ENCODE measurements at regions not wholly inside any gene's neighbourhood (a gene's known extent, or its start where the extent isn't known, plus 50 kb on each side); places are given as distances from the start of the nearest gene placed in this dataset.

GRCh38 chr2:136191041-136191440 lies 73.1 kb upstream of the CXCR4 start:
- no peaks in the 10 kb centered on the region for H3K27me3 ChIP-seq (ENCODE audit: control insufficient read depth, insufficient read depth)
- no peak overlapping the region for H3K27ac ChIP-seq (ENCODE audit: low read length)
- no peak overlapping the region for H3K4me3 ChIP-seq (ENCODE audit: low read length)
- H3K4me1 ChIP-seq (ENCODE audit: control insufficient read depth, insufficient read depth, low read length), result no peaks in the 10 kb centered on the region
- DNase-seq (no peak), ATAC-seq (no peak)
- intact Hi-C loops (cut with DNase I), result no loop called here
- 93% methylated on average over 4 of the region's 4 CpGs for WGBS
- H3K9me3 ChIP-seq (ENCODE audit: control insufficient read depth, low read length), result no peaks in the 10 kb centered on the region

DNA sequence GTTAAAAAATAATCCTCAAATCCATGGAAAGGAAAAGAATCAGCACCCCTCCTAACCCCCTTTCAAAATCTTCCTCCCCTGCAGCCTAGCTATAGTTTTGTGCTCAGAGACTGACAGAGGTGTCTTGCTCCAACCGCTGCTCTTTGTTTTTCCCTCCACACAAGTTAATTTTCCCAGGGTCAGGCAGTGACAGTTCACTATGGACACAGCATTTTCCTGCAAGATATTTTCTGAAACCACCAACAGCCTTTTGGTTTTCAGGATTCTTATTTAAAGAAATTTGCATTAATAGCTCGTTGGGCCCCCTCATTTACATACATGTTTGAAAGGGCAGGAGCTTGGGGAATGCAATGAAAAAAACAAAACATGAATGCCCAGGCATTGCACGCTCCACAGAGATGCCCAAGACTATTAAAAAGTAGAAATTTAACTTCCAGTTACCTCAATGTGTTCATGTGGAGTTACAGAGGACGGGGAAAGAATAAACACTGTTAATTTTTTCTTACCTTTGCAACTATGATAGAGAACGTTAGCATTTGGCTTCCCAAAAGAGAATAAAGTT lies 71.4 kb upstream of the CXCR4 start:
- no peaks in the 10 kb centered on the region for H3K9me3 ChIP-seq (ENCODE audit: control insufficient read depth, low read length)
- ATAC-seq (no peak), DNase-seq (no peak)
- H3K4me1 ChIP-seq (ENCODE audit: control insufficient read depth, insufficient read depth, low read length), result no peaks in the 10 kb centered on the region
- no peak overlapping the region for H3K27ac ChIP-seq (ENCODE audit: low read length)
- H3K27me3 ChIP-seq (ENCODE audit: control insufficient read depth, insufficient read depth), result no peaks in the 10 kb centered on the region
- H3K4me3 ChIP-seq (ENCODE audit: low read length), result no peak overlapping the region
- WGBS, result 77% methylated on average over 5 of the region's 5 CpGs
- intact Hi-C loops (cut with DNase I), result no loop called here

GRCh38 chr2:136188086-136188485 lies 70.1 kb upstream of the CXCR4 start:
- 93% methylated on average over 3 of the region's 3 CpGs for WGBS
- no peaks in the 10 kb centered on the region for H3K4me1 ChIP-seq (ENCODE audit: control insufficient read depth, insufficient read depth, low read length)
- H3K27ac ChIP-seq (ENCODE audit: low read length), result no peak overlapping the region
- H3K27me3 ChIP-seq (ENCODE audit: control insufficient read depth, insufficient read depth), result no peaks in the 10 kb centered on the region
- DNase-seq, result no peak
- no peaks in the 10 kb centered on the region for H3K9me3 ChIP-seq (ENCODE audit: control insufficient read depth, low read length)
- H3K4me3 ChIP-seq (ENCODE audit: low read length), result no peak overlapping the region
- intact Hi-C loops (cut with DNase I), result no loop called here
- no peak for ATAC-seq

DNA sequence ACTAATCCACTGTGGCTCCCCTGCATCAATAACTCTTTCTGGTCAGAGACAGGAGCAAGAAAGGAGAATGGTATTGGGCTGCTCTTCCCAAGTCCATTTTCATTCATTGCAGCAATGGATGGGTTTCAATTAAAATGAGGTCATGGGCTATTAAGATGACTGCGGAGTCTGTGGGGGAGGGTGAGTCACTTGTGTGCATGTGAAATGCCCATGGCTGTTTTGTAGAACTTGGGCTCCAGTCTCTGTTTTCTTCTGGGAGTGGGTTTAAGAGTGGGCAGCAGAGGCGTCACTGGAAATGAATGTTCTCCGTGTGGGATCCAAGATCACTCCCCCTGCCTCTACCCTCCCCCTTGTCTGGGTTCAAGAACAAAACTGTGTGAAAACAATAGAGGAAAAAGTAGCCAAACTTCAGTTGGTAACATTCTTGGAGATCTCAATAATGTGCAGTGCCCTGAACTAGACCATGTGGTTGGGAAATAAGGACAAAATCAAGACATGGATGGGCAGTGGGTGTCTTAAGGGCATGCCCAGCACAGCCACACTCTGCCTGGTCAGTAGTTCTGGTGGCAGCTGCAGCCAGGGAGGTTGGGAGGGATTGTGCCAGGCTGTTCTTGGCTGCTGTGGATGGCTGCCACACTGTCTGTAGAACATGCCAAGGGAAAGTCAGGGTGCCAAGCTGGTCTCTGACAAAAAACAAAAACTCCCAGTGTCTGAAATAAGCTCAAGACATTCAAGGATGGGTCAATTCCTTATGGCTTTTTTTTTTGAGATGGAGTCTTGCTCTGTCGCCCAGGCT lies 68.2 kb upstream of the CXCR4 start:
- no peak for DNase-seq
- Histone ChIP-seq H3K27me3 (ENCODE audit: control insufficient read depth, insufficient read depth) (no peaks in the 10 kb centered on the region), H3K4me1 (ENCODE audit: control insufficient read depth, insufficient read depth, low read length) (no peaks in the 10 kb centered on the region), H3K27ac (ENCODE audit: low read length) (no peak overlapping the region), H3K4me3 (ENCODE audit: low read length) (no peak overlapping the region), H3K9me3 (ENCODE audit: control insufficient read depth, low read length) (no peaks in the 10 kb centered on the region)
- 84% methylated on average over 4 of the region's 4 CpGs for WGBS
- intact Hi-C loops (cut with DNase I), result no loop called here
- no peak for ATAC-seq

GRCh38 chr2:136183097-136183496 lies 65.1 kb upstream of the CXCR4 start:
- ATAC-seq, result no peak
- intact Hi-C loops (cut with DNase I), result no loop called here
- no peaks in the 10 kb centered on the region for H3K27me3 ChIP-seq (ENCODE audit: control insufficient read depth, insufficient read depth)
- 44% methylated on average over 3 of the region's 3 CpGs for WGBS
- H3K27ac ChIP-seq (ENCODE audit: low read length), result no peak overlapping the region
- no peaks in the 10 kb centered on the region for H3K9me3 ChIP-seq (ENCODE audit: control insufficient read depth, low read length)
- no peak for DNase-seq
- H3K4me1 ChIP-seq (ENCODE audit: control insufficient read depth, insufficient read depth, low read length), result no peaks in the 10 kb centered on the region
- no peak overlapping the region for H3K4me3 ChIP-seq (ENCODE audit: low read length)

DNA sequence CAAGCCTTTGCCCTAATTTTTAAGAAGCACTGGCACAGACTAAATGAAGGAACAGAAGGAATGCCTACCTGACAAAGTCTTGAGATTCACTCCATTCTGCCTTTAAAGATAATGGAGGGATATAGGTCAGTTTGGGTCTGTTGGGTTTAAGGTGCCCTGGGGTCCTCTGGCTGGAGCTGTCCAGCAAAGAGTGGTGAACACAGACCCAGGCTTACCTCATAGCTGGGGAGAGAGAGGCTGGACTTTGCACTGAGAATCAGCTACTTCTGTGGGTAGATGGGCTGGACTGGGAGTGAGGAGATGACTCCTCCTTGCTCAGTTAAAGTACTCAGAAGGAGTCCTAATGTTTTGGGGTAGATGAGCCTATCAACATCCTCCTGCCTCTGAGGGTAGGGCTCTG lies 64.4 kb upstream of the CXCR4 start:
- Histone ChIP-seq H3K27me3 (ENCODE audit: control insufficient read depth, insufficient read depth) (no peaks in the 10 kb centered on the region), H3K4me3 (ENCODE audit: low read length) (no peak overlapping the region), H3K9me3 (ENCODE audit: control insufficient read depth, low read length) (no peaks in the 10 kb centered on the region), H3K4me1 (ENCODE audit: control insufficient read depth, insufficient read depth, low read length) (no peaks in the 10 kb centered on the region), H3K27ac (ENCODE audit: low read length) (no peak overlapping the region)
- intact Hi-C loops (cut with DNase I), result no loop called here
- DNase-seq (no peak), ATAC-seq (no peak)

GRCh38 chr2:136179602-136179975 lies 61.6 kb upstream of the CXCR4 start:
- intact Hi-C loops (cut with DNase I), result no loop called here
- H3K4me1 ChIP-seq (ENCODE audit: control insufficient read depth, insufficient read depth, low read length), result no peaks in the 10 kb centered on the region
- no peak overlapping the region for H3K4me3 ChIP-seq (ENCODE audit: low read length)
- no peaks in the 10 kb centered on the region for H3K27me3 ChIP-seq (ENCODE audit: control insufficient read depth, insufficient read depth)
- no peaks in the 10 kb centered on the region for H3K9me3 ChIP-seq (ENCODE audit: control insufficient read depth, low read length)
- ATAC-seq, result no peak
- no peak overlapping the region for H3K27ac ChIP-seq (ENCODE audit: low read length)
- DNase-seq, result no peak

- intact Hi-C loops (cut with DNase I), result no loop called here
- no peaks in the 10 kb centered on the region for H3K4me1 ChIP-seq (ENCODE audit: control insufficient read depth, insufficient read depth, low read length)
- no peak overlapping the region for H3K4me3 ChIP-seq (ENCODE audit: low read length)
- DNase-seq (no peak), ATAC-seq (no peak)
- H3K27ac ChIP-seq (ENCODE audit: low read length), result no peak overlapping the region
- WGBS, result 55% methylated on average over 3 of the region's 3 CpGs
- H3K9me3 ChIP-seq (ENCODE audit: control insufficient read depth, low read length), result no peaks in the 10 kb centered on the region
- no peaks in the 10 kb centered on the region for H3K27me3 ChIP-seq (ENCODE audit: control insufficient read depth, insufficient read depth)
Measured at GRCh38 chr2:136178941-136179601, 61.1 kb upstream of the CXCR4 start.

DNA sequence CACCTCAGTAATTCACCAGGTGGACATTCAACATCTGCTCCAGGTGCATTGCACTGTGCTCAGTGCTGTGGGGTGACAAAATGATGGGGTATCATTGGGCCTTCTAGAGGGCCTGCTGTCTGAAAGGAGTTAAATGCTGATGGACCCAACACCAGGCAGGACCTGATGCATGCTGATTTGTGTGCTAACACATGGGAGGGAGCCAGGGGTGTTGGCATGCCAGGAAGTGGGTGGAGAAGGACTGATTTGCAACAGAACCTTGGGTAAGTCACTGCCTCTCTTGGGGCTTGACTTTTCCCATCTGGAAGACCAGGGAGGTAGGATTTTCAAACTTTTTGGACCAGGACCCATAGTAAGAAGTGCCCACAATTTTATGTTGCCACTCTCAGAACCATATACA lies 57.9 kb upstream of the CXCR4 start:
- intact Hi-C loops (cut with DNase I), result no loop called here
- ATAC-seq (no peak), DNase-seq (peak; percentile 38 to 53 (median 48))

GRCh38 chr2:136175466-136175865 lies 57.5 kb upstream of the CXCR4 start:
- 89% methylated on average over 5 of the region's 5 CpGs for WGBS
- ATAC-seq, result no peak
- no peaks in the 10 kb centered on the region for H3K9me3 ChIP-seq (ENCODE audit: control insufficient read depth, low read length)

More for the DNA sequence above, 57.9 kb upstream of the CXCR4 start:
- Histone ChIP-seq H3K4me3 (ENCODE audit: low read length) (no peak overlapping the region), H3K9me3 (ENCODE audit: control insufficient read depth, low read length) (no peaks in the 10 kb centered on the region), H3K27me3 (ENCODE audit: control insufficient read depth, insufficient read depth) (no peaks in the 10 kb centered on the region), H3K27ac (ENCODE audit: low read length) (no peak overlapping the region), H3K4me1 (ENCODE audit: control insufficient read depth, insufficient read depth, low read length) (no peaks in the 10 kb centered on the region)

DNA sequence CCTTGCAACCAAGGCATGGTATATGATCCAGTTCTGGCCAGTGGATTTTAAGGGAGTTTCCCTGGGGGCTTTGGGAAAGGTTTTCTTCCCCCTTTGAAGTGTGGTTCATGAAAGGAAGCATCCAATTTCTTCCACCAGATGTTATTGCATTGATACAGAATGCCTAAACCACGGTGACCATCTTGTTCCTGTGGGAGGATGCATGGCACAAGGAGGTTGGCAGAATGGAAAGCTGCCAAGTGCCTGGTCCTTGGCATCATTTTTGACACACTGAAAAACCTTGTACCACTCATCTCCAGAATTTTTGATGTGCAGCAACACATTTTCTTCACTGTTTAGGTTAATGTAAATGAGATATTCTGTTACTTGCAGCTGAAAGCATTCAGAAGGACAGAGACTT lies 55.2 kb upstream of the CXCR4 start:
- ATAC-seq (no peak), DNase-seq (no peak)
- H3K27ac ChIP-seq (ENCODE audit: low read length), result no peak overlapping the region
- H3K4me3 ChIP-seq (ENCODE audit: low read length), result no peak overlapping the region
- H3K9me3 ChIP-seq (ENCODE audit: control insufficient read depth, low read length), result no peaks in the 10 kb centered on the region
- intact Hi-C loops (cut with DNase I), result no loop called here
- 57% methylated on average over 1 of the region's 1 CpG for WGBS
- H3K4me1 ChIP-seq (ENCODE audit: control insufficient read depth, insufficient read depth, low read length), result no peaks in the 10 kb centered on the region
- H3K27me3 ChIP-seq (ENCODE audit: control insufficient read depth, insufficient read depth), result no peaks in the 10 kb centered on the region

More at GRCh38 chr2:136175466-136175865, 57.5 kb upstream of the CXCR4 start:
- Histone ChIP-seq H3K4me1 (ENCODE audit: control insufficient read depth, insufficient read depth, low read length) (no peaks in the 10 kb centered on the region), H3K27me3 (ENCODE audit: control insufficient read depth, insufficient read depth) (no peaks in the 10 kb centered on the region), H3K4me3 (ENCODE audit: low read length) (no peak overlapping the region), H3K27ac (ENCODE audit: low read length) (no peak overlapping the region)
- intact Hi-C loops (cut with DNase I), result no loop called here
- DNase-seq, result no peak

All from right cardiac atrium (tissue), 5 donors.